HepG2 (cell line): ENCODE measurements at regions not wholly inside any gene's neighbourhood (a gene's known extent, or its start where the extent isn't known, plus 50 kb on each side); places are given as distances from the start of the nearest gene placed in this dataset.

Experiments used
- ATAC-seq: fragments of 200-7000 bp; cut with Tn5 transposase; 3 replicates; pipeline ENCODE4 v1.9.1; 2020; ENCODE audit warnings: mild to moderate bottlenecking, moderate library complexity
- BruUV-seq: library from RNA; stranded (reverse); fragments of 400-500 nt; replicated peaks from 2 replicates; lab custom pipeline; 2021; lab: Mats Ljungman, UMichigan
- CTCF ChIA-PET: fragments of 300-600 bp; formaldehyde crosslinking; extraction: SDS; loops from one replicate; lab custom pipeline; 2021; ENCODE audit warnings: low total read pairs, inconsistent platforms, low intra/inter-chr PET ratio; lab: Yijun Ruan, JAX
- POLR2A ChIA-PET: fragments of 350-600 bp; sonication (Branson Sonifier 250); formaldehyde crosslinking; loops from one replicate; lab custom pipeline; 2020; ENCODE audit warnings: antibody characterized with exemption, inconsistent platforms; lab: Yijun Ruan, JAX
- DNase-seq: peaks from one replicate; pipeline ENCODE4 v3.0.0-alpha.2; 2015; ENCODE audit warnings: low spot score
- FAIRE-seq: peaks from 3 replicates; lab custom pipeline; 2011; peaks lifted over from hg19 to GRCh38; lab: Jason Lieb, UNC
- H2AFZ ChIP-seq: one replicate; pipeline ENCODE4 v1.6.1; 2011; ENCODE audit warnings: low read length, inconsistent platforms
- H3K27ac ChIP-seq: fragments of 300-600 bp; 3 replicates; pipeline ENCODE4 v1.8.0; 2011; ENCODE audit warnings: mixed run types, mild to moderate bottlenecking, mixed read lengths, low read length, inconsistent platforms; ENCODE audit not compliant: insufficient read depth; ENCODE audit errors: extremely low read length
- H3K27me3 ChIP-seq, 2 experiments: fragments of 200-600 bp in 1 of 2; 2 replicates in 1 of 2; 3 replicates in 1 of 2; pipeline versions ENCODE4 v1.6.0 to v1.8.0; 2011; ENCODE audit warnings: low read length in 2 of 2, mild to moderate bottlenecking in 2 of 2, moderate library complexity in 2 of 2, inconsistent platforms in 1 of 2; ENCODE audit not compliant: insufficient read depth in 2 of 2, control insufficient read depth in 1 of 2
- H3K36me3 ChIP-seq, 2 experiments: fragments of 200-600 bp in 1 of 2; replicated peaks in 1 of 2; 2 replicates in 1 of 2; 3 replicates in 1 of 2; pipeline versions ENCODE4 v1.5.1 to v1.8.0; 2011; ENCODE audit warnings: low read length in 2 of 2, inconsistent platforms in 1 of 2; ENCODE audit not compliant: insufficient read depth in 2 of 2, control insufficient read depth in 1 of 2
- H3K4me1 ChIP-seq: 2 replicates; pipeline ENCODE4 v1.5.1; 2012; ENCODE audit warnings: low read length, inconsistent platforms; ENCODE audit not compliant: insufficient read depth
- H3K4me2 ChIP-seq: 2 replicates; pipeline ENCODE4 v1.6.0; 2011; ENCODE audit warnings: low read depth, low read length, inconsistent platforms
- H3K4me3 ChIP-seq, 3 experiments: fragments of 200-600 bp in 1 of 3; sonication (generic), shearing (Covaris generic) in 1 of 3; replicated peaks in 1 of 3; 2 replicates each; pipeline ENCODE4 v1.5.1; 2011 to 2016; ENCODE audit warnings: low read length in 3 of 3, inconsistent platforms in 2 of 3, low read depth in 2 of 3, mild to moderate bottlenecking in 2 of 3, control low read depth in 1 of 3, mixed read lengths in 1 of 3; ENCODE audit not compliant: insufficient read depth in 1 of 3
- H3K79me2 ChIP-seq: one replicate; pipeline ENCODE4 v1.6.1; 2011; ENCODE audit warnings: low read length, inconsistent platforms; ENCODE audit not compliant: insufficient read depth
- H3K9ac ChIP-seq: 2 replicates; pipeline ENCODE4 v1.6.0; 2011; ENCODE audit warnings: mild to moderate bottlenecking, low read depth, low read length, inconsistent platforms; ENCODE audit not compliant: insufficient read depth
- H3K9me3 ChIP-seq: 2 replicates; pipeline ENCODE4 v1.5.1; 2012; ENCODE audit warnings: mild to moderate bottlenecking, low read length
- H4K20me1 ChIP-seq: 2 replicates; pipeline ENCODE4 v1.6.0; 2011; ENCODE audit warnings: inconsistent platforms, mild to moderate bottlenecking, low read length, moderate library complexity; ENCODE audit not compliant: insufficient read depth
- AFF4 ChIP-seq: sonication (generic); formaldehyde crosslinking; IDR thresholded peaks from 2 replicates; pipeline ENCODE4 v1.4.0; 2020; ENCODE audit warnings: missing genetic modification reagents
- GTF3A ChIP-seq: sonication (generic); formaldehyde crosslinking; conservative IDR thresholded peaks from 2 replicates; pipeline ENCODE4 v1.4.0; 2020; ENCODE audit warnings: mild to moderate bottlenecking, missing genetic modification reagents
- HDAC6 ChIP-seq: fragments of 200-600 bp; sonication (generic); IDR thresholded peaks from 2 replicates; pipeline ENCODE4 v1.7.0; 2017; ENCODE audit warnings: mild to moderate bottlenecking, antibody characterized with exemption, low read length, low read depth
- NCOA1 ChIP-seq: sonication (generic); formaldehyde crosslinking; IDR thresholded peaks from 2 replicates; pipeline ENCODE4 v1.9.0; 2021; ENCODE audit warnings: missing genetic modification reagents
- ONECUT2 ChIP-seq: sonication (generic); formaldehyde crosslinking; IDR thresholded peaks from 2 replicates; pipeline ENCODE4 v1.4.0; 2020; ENCODE audit warnings: missing genetic modification reagents
- PITX1 ChIP-seq: sonication (generic); formaldehyde crosslinking; IDR thresholded peaks from 2 replicates; pipeline ENCODE4 v1.5.1; 2020; ENCODE audit warnings: mild to moderate bottlenecking, missing genetic modification reagents
- RBM39 ChIP-seq: fragments of 200-400 bp; formaldehyde crosslinking; IDR thresholded peaks from one replicate; pipeline ENCODE4 v1.6.1; 2018; ENCODE audit warnings: antibody characterized with exemption, mild to moderate bottlenecking, low read depth, low read length; ENCODE audit not compliant: poor library complexity, severe bottlenecking
- TBL1XR1 ChIP-seq: fragments of 150-350 bp; IDR thresholded peaks from 2 replicates; pipeline ENCODE4 v1.6.1; 2014; ENCODE audit warnings: borderline replicate concordance, low read length; ENCODE audit not compliant: partially characterized antibody
- THRA ChIP-seq: sonication (generic); formaldehyde crosslinking; IDR thresholded peaks from 2 replicates; pipeline ENCODE4 v1.4.0; 2020; ENCODE audit warnings: missing genetic modification reagents, borderline replicate concordance
- XRCC5 ChIP-seq: fragments of 200-400 bp; formaldehyde crosslinking; optimal IDR thresholded peaks from 2 replicates; pipeline ENCODE3; 2017; ENCODE audit warnings: mild to moderate bottlenecking, low read length
- ZNF142 ChIP-seq: sonication (generic); formaldehyde crosslinking; IDR thresholded peaks from 2 replicates; pipeline ENCODE4 v1.4.0; 2020; ENCODE audit warnings: missing genetic modification reagents
- ZNF24 ChIP-seq: fragments of 450-650 bp; IDR thresholded peaks from 2 replicates; pipeline ENCODE4 v1.6.1; 2017; ENCODE audit warnings: antibody characterized with exemption, mild to moderate bottlenecking
- WGBS: methylation state at CpG from one replicate; pipeline ENCODE4 v1.1.6; 2017; ENCODE audit warnings: low lambda C conversion rate; 5-methylcytosine and 5-hydroxymethylcytosine counted together
- in situ Hi-C: cut with HindIII; loops from 2 replicates; pipeline ENCODE4 v1.10.0; 2017; ENCODE audit warnings: low pct_unique_long_range_greater_than_20kb; ENCODE audit not compliant: extremely low pct_ligation_motif_present
- intact Hi-C: fragments of 100-400 bp; cut with micrococcal nuclease; formaldehyde crosslinking; loops from one replicate; pipeline ENCODE4 v1.10.0; 2022; ENCODE audit not compliant: unreplicated experiment

GRCh38 chr1:187270256-187270655 lies 441.5 kb downstream of the PLA2G4A start:
- H3K27ac ChIP-seq = no peak overlapping the region
- 1% methylated on average over 5 of the region's 5 CpGs for WGBS
- H3K9me3 ChIP-seq = no peaks in the 10 kb centered on the region
- H3K9ac ChIP-seq = no peak overlapping the region
- H3K79me2 ChIP-seq = no peaks in the 10 kb centered on the region
- ChIA-PET POLR2A (no interaction called here), CTCF (no interaction called here)
- H3K4me3 ChIP-seq = no peak overlapping the region
- DNase-seq (no peak), FAIRE-seq (no peak), ATAC-seq (no peak)
- no peak overlapping the region for H2AFZ ChIP-seq
- no peaks in the 10 kb centered on the region for H3K27me3 ChIP-seq
- intact Hi-C loops (no loop called here), in situ Hi-C loops (no loop called here)
- no peaks in the 10 kb centered on the region for H3K4me1 ChIP-seq
- H3K36me3 ChIP-seq = no peaks in the 10 kb centered on the region
- no TSS peak for BruUV-seq
- no peak overlapping the region for H3K4me2 ChIP-seq
- no peaks in the 10 kb centered on the region for H4K20me1 ChIP-seq
- TF ChIP-seq XRCC5 = no peak
- TF ChIP-seq NCOA1 (CRISPR knock-in tag) = no peak
- no peak for TF ChIP-seq HDAC6
- TF ChIP-seq PITX1 (CRISPR knock-in tag) = no peak
- TF ChIP-seq ZNF142 = no peak
- no peak for TF ChIP-seq THRA (CRISPR knock-in tag)
- TF ChIP-seq GTF3A (CRISPR knock-in tag) = no peak
- no peak for TF ChIP-seq ONECUT2 (CRISPR knock-in tag)
- no peak for TF ChIP-seq ZNF24
- no peak for TF ChIP-seq TBL1XR1
- no peak for TF ChIP-seq RBM39
- no peak for TF ChIP-seq AFF4
